MM.1S (cell line): ENCODE measurements at regions not wholly inside any gene's neighbourhood (a gene's known extent, or its start where the extent isn't known, plus 50 kb on each side); places are given as distances from the start of the nearest gene placed in this dataset.

Experiments used
- DNase-seq: peaks from one replicate; pipeline ENCODE4 v3.0.0-alpha.2; 2015
- H2AFZ ChIP-seq: fragments of 300-600 bp; sonication (generic); 2 replicates; pipeline ENCODE4 v1.6.0; 2016; ENCODE audit warnings: antibody characterized with exemption, low read length
- H3F3A ChIP-seq: fragments of 300-600 bp; sonication (generic); 2 replicates; pipeline ENCODE4 v1.6.1; 2016; ENCODE audit warnings: mild to moderate bottlenecking, antibody characterized with exemption, low read length, moderate library complexity, mixed read lengths; ENCODE audit not compliant: insufficient read depth
- H3K27ac ChIP-seq: fragments of 300-600 bp; sonication (generic); 2 replicates; pipeline ENCODE4 v1.5.1; 2016; ENCODE audit warnings: mild to moderate bottlenecking, low read length
- H3K27me3 ChIP-seq: fragments of 300-600 bp; sonication (generic); replicated peaks from 2 replicates; pipeline ENCODE4 v1.6.0; 2016; ENCODE audit warnings: low read length; ENCODE audit not compliant: insufficient read depth
- H3K36me3 ChIP-seq: fragments of 300-600 bp; sonication (generic); replicated peaks from 2 replicates; pipeline ENCODE4 v1.6.1; 2016; ENCODE audit warnings: mild to moderate bottlenecking, low read length, mixed read lengths; ENCODE audit not compliant: insufficient read depth
- H3K4me1 ChIP-seq: fragments of 300-600 bp; sonication (generic); 2 replicates; pipeline ENCODE4 v1.6.1; 2016; ENCODE audit warnings: low read length, mixed read lengths
- H3K4me2 ChIP-seq: fragments of 300-600 bp; sonication (generic); 2 replicates; pipeline ENCODE4 v1.6.0; 2016; ENCODE audit warnings: low read depth, low read length
- H3K4me3 ChIP-seq: fragments of 300-600 bp; sonication (generic); 2 replicates; pipeline ENCODE4 v1.5.1; 2016; ENCODE audit warnings: low read length, mixed read lengths
- H3K79me2 ChIP-seq: fragments of 300-600 bp; sonication (generic); 2 replicates; pipeline ENCODE4 v1.6.1; 2016; ENCODE audit warnings: mixed run types, low read length, mixed read lengths
- H3K9ac ChIP-seq: fragments of 300-600 bp; sonication (generic); 2 replicates; pipeline ENCODE4 v1.6.1; 2016; ENCODE audit warnings: low read length, mixed read lengths
- H3K9me2 ChIP-seq: fragments of 300-600 bp; sonication (generic); replicated peaks from 2 replicates; pipeline ENCODE4 v1.6.1; 2016; ENCODE audit warnings: mild to moderate bottlenecking, low read length, mixed read lengths; ENCODE audit not compliant: insufficient read depth
- H3K9me3 ChIP-seq: fragments of 300-600 bp; sonication (generic); replicated peaks from 2 replicates; pipeline ENCODE4 v1.6.1; 2016; ENCODE audit warnings: mild to moderate bottlenecking, low read length, mixed read lengths; ENCODE audit not compliant: insufficient read depth
- H4K20me1 ChIP-seq: fragments of 300-600 bp; sonication (generic); 2 replicates; pipeline ENCODE4 v1.6.1; 2016; ENCODE audit warnings: mild to moderate bottlenecking, low read length, moderate library complexity, mixed read lengths; ENCODE audit not compliant: insufficient read depth
- EZH2 ChIP-seq: fragments of 300-600 bp; sonication (generic); optimal IDR thresholded peaks from 2 replicates; pipeline ENCODE3; 2017; ENCODE audit warnings: low read depth, mild to moderate bottlenecking, antibody characterized with exemption, low read length, mixed read lengths
- EZH2phosphoT487 ChIP-seq: fragments of 300-600 bp; sonication (generic); IDR thresholded peaks from 2 replicates; pipeline ENCODE4 v1.6.1; 2018; ENCODE audit warnings: antibody characterized with exemption, low read length
- TF ChIP-seq, protein P1 (sequence below): fragments of 300-600 bp; sonication (generic); IDR thresholded peaks from 2 replicates; pipeline ENCODE4 v1.5.1; 2016; ENCODE audit warnings: antibody characterized with exemption, low read length, mixed read lengths

DNA sequence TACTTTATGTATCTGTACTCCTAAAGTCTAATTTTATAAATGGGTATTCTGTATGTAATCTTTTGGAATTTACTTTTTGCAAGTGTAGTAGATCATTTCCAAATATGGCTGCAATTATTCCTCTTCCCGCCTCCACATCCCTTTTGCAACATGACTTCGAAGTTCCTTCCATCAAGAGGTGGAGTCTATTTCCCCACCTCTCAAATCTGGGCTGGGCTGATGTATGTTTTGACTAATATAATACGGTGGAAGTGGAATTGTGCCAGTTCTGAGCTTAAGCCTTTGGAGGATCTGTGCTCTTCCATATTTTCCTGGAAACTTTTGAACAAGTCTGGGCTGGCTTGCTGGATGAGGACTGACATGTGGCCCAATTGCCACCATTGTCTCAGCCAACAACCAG lies 155.9 kb downstream of the FGF18 start:
- TF ChIP-seq EZH2 (no peak), EZH2phosphoT487 (no peak)
- TF ChIP-seq, protein P1, sequence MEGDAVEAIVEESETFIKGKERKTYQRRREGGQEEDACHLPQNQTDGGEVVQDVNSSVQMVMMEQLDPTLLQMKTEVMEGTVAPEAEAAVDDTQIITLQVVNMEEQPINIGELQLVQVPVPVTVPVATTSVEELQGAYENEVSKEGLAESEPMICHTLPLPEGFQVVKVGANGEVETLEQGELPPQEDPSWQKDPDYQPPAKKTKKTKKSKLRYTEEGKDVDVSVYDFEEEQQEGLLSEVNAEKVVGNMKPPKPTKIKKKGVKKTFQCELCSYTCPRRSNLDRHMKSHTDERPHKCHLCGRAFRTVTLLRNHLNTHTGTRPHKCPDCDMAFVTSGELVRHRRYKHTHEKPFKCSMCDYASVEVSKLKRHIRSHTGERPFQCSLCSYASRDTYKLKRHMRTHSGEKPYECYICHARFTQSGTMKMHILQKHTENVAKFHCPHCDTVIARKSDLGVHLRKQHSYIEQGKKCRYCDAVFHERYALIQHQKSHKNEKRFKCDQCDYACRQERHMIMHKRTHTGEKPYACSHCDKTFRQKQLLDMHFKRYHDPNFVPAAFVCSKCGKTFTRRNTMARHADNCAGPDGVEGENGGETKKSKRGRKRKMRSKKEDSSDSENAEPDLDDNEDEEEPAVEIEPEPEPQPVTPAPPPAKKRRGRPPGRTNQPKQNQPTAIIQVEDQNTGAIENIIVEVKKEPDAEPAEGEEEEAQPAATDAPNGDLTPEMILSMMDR, result no peak
- no peaks in the 10 kb centered on the region for H3K9me2 ChIP-seq
- no peaks in the 10 kb centered on the region for H3K27me3 ChIP-seq
- H3K4me2 ChIP-seq, result no peak overlapping the region
- H3K9ac ChIP-seq, result no peak overlapping the region
- no peak for DNase-seq
- H3K4me1 ChIP-seq, result no peaks in the 10 kb centered on the region
- H3K79me2 ChIP-seq, result no peaks in the 10 kb centered on the region
- no peaks in the 10 kb centered on the region for H3F3A ChIP-seq
- no peak overlapping the region for H2AFZ ChIP-seq
- H3K4me3 ChIP-seq, result no peak overlapping the region
- H4K20me1 ChIP-seq, result no peaks in the 10 kb centered on the region
- H3K9me3 ChIP-seq, result no peaks in the 10 kb centered on the region
- no peaks in the 10 kb centered on the region for H3K36me3 ChIP-seq
- no peak overlapping the region for H3K27ac ChIP-seq

DNA sequence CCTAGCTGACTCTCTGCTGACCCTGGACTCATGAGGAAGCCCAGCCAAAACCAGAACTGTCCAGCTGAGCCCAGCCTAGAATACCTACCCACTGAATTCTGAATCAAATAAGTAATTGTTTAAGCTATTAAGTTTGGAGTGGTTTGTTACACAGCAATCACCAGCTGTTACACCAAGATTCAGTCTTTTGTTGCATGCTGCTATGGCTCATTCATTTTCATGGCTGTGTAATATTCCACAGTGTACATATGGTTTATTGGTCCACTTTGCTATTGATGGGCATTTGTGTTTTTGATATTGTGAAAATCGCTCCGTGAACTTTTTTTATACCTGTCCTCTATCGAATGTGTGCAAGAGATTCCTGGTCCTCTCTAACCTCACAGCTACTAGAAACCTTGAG lies 156.4 kb downstream of the FGF18 start:
- H3K27me3 ChIP-seq, result no peaks in the 10 kb centered on the region
- no peaks in the 10 kb centered on the region for H3K36me3 ChIP-seq
- no peak for DNase-seq
- no peak overlapping the region for H3K4me2 ChIP-seq
- H3F3A ChIP-seq, result no peaks in the 10 kb centered on the region
- no peak overlapping the region for H2AFZ ChIP-seq
- no peak overlapping the region for H3K4me3 ChIP-seq
- no peaks in the 10 kb centered on the region for H3K9me2 ChIP-seq
- H3K9me3 ChIP-seq, result no peaks in the 10 kb centered on the region
- H3K4me1 ChIP-seq, result no peaks in the 10 kb centered on the region
- no peak overlapping the region for H3K9ac ChIP-seq
- no peak for TF ChIP-seq EZH2
- TF ChIP-seq EZH2phosphoT487, result no peak
- TF ChIP-seq, protein P1, result no peak
- H3K79me2 ChIP-seq, result no peaks in the 10 kb centered on the region
- H4K20me1 ChIP-seq, result no peaks in the 10 kb centered on the region
- H3K27ac ChIP-seq, result no peak overlapping the region

DNA sequence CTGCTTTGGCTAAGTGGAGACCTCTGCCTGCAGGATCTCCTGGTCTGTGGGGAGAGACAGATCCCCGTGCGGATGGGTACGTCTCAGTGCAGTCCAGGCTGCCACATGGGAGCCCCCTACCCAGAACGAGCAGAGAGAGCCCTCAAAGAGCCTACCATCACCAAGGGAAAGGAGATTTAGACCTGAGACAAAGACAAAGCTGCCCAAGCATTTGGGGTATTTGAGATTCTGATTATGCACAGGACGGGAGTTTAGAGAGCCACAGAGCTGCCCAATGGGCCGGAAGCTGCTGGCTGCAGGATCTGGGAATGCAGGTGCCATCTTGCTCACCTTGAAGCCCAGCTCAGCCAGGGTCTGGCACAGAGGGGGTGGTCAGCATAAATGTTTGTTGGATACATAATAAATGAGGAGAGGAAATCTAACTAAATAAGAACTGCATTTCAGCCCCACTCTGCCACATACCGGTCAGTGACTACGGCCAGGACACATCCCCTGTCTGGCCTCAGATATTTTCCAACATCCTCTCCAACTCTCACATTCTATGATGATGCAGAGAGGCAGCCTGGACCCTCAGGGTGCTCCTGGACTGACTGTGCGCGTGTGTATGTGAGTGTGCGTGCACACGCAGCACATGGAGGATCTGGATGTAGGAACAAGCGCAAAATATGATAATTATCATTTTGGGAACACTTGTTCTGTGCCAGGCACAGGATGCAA lies 157.8 kb downstream of the FGF18 start:
- H3F3A ChIP-seq, result no peaks in the 10 kb centered on the region
- H3K4me1 ChIP-seq, result no peaks in the 10 kb centered on the region
- H4K20me1 ChIP-seq, result no peaks in the 10 kb centered on the region
- no peak overlapping the region for H3K9ac ChIP-seq
- no peak overlapping the region for H3K27ac ChIP-seq
- TF ChIP-seq, protein P1, result no peak
- TF ChIP-seq EZH2 (no peak), EZH2phosphoT487 (no peak)
- H3K36me3 ChIP-seq, result no peaks in the 10 kb centered on the region
- no peaks in the 10 kb centered on the region for H3K79me2 ChIP-seq
- no peaks in the 10 kb centered on the region for H3K27me3 ChIP-seq
- H3K9me3 ChIP-seq, result no peaks in the 10 kb centered on the region
- no peak overlapping the region for H3K4me2 ChIP-seq
- no peak overlapping the region for H3K4me3 ChIP-seq
- no peaks in the 10 kb centered on the region for H3K9me2 ChIP-seq
- DNase-seq, result no peak
- H2AFZ ChIP-seq, result no peak overlapping the region
